ENCODE measurements at regions not wholly inside any gene's neighbourhood (a gene's known extent, or its start where the extent isn't known, plus 50 kb on each side); places are given as distances from the start of the nearest gene placed in this dataset.

GRCh38 chr18:60130284-60130683 lies 230.5 kb downstream of the PMAIP1 start (continued):
- TF ChIP-seq ZBTB7B (CRISPR knock-in tag; IDR thresholded peaks at IDR 0.05) = no peak
- TF ChIP-seq ZSCAN9 (CRISPR knock-in tag; IDR thresholded peaks at IDR 0.05; ENCODE audit: borderline replicate concordance) = no peak
- no peak for TF ChIP-seq EZH2 (conservative IDR thresholded peaks at IDR 0.05; ENCODE audit: low read depth, low read length)
- no peak for TF ChIP-seq KDM4B (CRISPR knock-in tag; IDR thresholded peaks at IDR 0.05)
- TF ChIP-seq DPF2 (CRISPR knock-in tag; IDR thresholded peaks at IDR 0.05; ENCODE audit: borderline replicate concordance, low read depth) = no peak

GRCh38 chr18:60123031-60123430 lies 223.2 kb downstream of the PMAIP1 start:
- H2AFZ ChIP-seq (ENCODE audit: low read length) = no peak overlapping the region
- no peaks in the 10 kb centered on the region; a peak in 1 of 5 replicates for H3K27me3 ChIP-seq (ENCODE audit: control insufficient read depth in 1 of 2, insufficient read depth in 2 of 2, low read length in 2 of 2)
- DNase-seq (ENCODE audit: low spot score) (no peak), FAIRE-seq (no peak), ATAC-seq (no peak)
- intact Hi-C loops (cut with micrococcal nuclease; ENCODE audit: unreplicated experiment) (no loop called here), in situ Hi-C loops (cut with HindIII; ENCODE audit: extremely low pct_ligation_motif_present, low pct_unique_long_range_greater_than_20kb) (no loop called here)
- H3K36me3 ChIP-seq (replicated peaks in 1 of 2; ENCODE audit: control insufficient read depth in 1 of 2, insufficient read depth in 2 of 2, low read length in 2 of 2) = no peaks in the 10 kb centered on the region
- no peaks in the 10 kb centered on the region for H3K79me2 ChIP-seq (ENCODE audit: insufficient read depth, low read length)
- CTCF ChIA-PET (ENCODE audit: low intra/inter-chr PET ratio, low total read pairs) = no interaction called here
- 17% methylated on average over 1 of the region's 1 CpG for WGBS (ENCODE audit: low lambda C conversion rate)
- POLR2A ChIA-PET = no interaction called here
- no peaks in the 10 kb centered on the region for H3K4me1 ChIP-seq (ENCODE audit: insufficient read depth, low read length)
- no peaks in the 10 kb centered on the region for H3K9me3 ChIP-seq (ENCODE audit: low read length)
- no peaks in the 10 kb centered on the region for H4K20me1 ChIP-seq (ENCODE audit: insufficient read depth, low read length)
- no peak overlapping the region for H3K4me3 ChIP-seq (replicated peaks in 1 of 3; ENCODE audit: insufficient read depth in 1 of 3, low read depth in 2 of 3, low read length in 3 of 3)
- H3K4me2 ChIP-seq (ENCODE audit: low read depth, low read length) = no peak overlapping the region
- H3K9ac ChIP-seq (ENCODE audit: insufficient read depth, low read depth, low read length) = no peak overlapping the region
- no peak for TF ChIP-seq PRMT3 (CRISPR knock-in tag; IDR thresholded peaks at IDR 0.05; ENCODE audit: borderline replicate concordance, low read depth)
- H3K27ac ChIP-seq (ENCODE audit: extremely low read length, insufficient read depth, low read length) = no peak overlapping the region
- BruUV-seq (replicated peaks) = no TSS peak

DNA sequence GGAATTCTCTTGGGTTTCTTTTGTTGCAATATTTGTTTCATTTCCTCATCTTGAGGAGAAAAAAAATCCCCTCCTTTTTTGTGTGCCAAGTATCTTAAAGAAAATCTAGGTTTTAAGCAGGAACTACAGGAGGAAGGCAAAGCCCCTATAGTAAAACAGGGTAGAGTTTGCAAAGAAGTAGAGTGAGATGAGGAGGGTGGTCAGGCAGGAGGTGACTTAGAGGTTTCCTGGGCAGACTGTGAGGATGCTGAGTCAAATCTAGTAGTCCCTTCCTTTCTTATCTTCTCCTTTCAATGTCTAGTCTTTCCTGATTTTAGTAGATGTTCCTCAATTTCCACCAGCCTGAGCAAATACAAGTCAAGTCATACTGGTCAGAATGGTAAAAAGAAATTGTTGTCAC lies 222.5 kb downstream of the PMAIP1 start:
- Histone ChIP-seq H3K4me2 (ENCODE audit: low read depth, low read length) (no peak overlapping the region), H3K9ac (ENCODE audit: insufficient read depth, low read depth, low read length) (no peak overlapping the region), H4K20me1 (ENCODE audit: insufficient read depth, low read length) (no peaks in the 10 kb centered on the region), H2AFZ (ENCODE audit: low read length) (no peak overlapping the region), H3K4me3 (replicated peaks in 1 of 3; ENCODE audit: insufficient read depth in 1 of 3, low read depth in 2 of 3, low read length in 3 of 3) (no peak overlapping the region), H3K27ac (ENCODE audit: extremely low read length, insufficient read depth, low read length) (no peak overlapping the region), H3K4me1 (ENCODE audit: insufficient read depth, low read length) (no peaks in the 10 kb centered on the region), H3K9me3 (ENCODE audit: low read length) (no peaks in the 10 kb centered on the region), H3K27me3 (ENCODE audit: control insufficient read depth in 1 of 2, insufficient read depth in 2 of 2, low read length in 2 of 2) (no peaks in the 10 kb centered on the region; a peak in 1 of 5 replicates), H3K79me2 (ENCODE audit: insufficient read depth, low read length) (no peaks in the 10 kb centered on the region), H3K36me3 (replicated peaks in 1 of 2; ENCODE audit: control insufficient read depth in 1 of 2, insufficient read depth in 2 of 2, low read length in 2 of 2) (no peaks in the 10 kb centered on the region)
- ATAC-seq = no peak
- ChIA-PET CTCF (ENCODE audit: low intra/inter-chr PET ratio, low total read pairs) (no interaction called here), POLR2A (no interaction called here)
- no TSS peak for BruUV-seq (replicated peaks)
- FAIRE-seq = no peak
- in situ Hi-C loops (cut with HindIII; ENCODE audit: extremely low pct_ligation_motif_present, low pct_unique_long_range_greater_than_20kb) = no loop called here
- intact Hi-C loops (cut with micrococcal nuclease; ENCODE audit: unreplicated experiment) = no loop called here
- TF ChIP-seq, protein P1, sequence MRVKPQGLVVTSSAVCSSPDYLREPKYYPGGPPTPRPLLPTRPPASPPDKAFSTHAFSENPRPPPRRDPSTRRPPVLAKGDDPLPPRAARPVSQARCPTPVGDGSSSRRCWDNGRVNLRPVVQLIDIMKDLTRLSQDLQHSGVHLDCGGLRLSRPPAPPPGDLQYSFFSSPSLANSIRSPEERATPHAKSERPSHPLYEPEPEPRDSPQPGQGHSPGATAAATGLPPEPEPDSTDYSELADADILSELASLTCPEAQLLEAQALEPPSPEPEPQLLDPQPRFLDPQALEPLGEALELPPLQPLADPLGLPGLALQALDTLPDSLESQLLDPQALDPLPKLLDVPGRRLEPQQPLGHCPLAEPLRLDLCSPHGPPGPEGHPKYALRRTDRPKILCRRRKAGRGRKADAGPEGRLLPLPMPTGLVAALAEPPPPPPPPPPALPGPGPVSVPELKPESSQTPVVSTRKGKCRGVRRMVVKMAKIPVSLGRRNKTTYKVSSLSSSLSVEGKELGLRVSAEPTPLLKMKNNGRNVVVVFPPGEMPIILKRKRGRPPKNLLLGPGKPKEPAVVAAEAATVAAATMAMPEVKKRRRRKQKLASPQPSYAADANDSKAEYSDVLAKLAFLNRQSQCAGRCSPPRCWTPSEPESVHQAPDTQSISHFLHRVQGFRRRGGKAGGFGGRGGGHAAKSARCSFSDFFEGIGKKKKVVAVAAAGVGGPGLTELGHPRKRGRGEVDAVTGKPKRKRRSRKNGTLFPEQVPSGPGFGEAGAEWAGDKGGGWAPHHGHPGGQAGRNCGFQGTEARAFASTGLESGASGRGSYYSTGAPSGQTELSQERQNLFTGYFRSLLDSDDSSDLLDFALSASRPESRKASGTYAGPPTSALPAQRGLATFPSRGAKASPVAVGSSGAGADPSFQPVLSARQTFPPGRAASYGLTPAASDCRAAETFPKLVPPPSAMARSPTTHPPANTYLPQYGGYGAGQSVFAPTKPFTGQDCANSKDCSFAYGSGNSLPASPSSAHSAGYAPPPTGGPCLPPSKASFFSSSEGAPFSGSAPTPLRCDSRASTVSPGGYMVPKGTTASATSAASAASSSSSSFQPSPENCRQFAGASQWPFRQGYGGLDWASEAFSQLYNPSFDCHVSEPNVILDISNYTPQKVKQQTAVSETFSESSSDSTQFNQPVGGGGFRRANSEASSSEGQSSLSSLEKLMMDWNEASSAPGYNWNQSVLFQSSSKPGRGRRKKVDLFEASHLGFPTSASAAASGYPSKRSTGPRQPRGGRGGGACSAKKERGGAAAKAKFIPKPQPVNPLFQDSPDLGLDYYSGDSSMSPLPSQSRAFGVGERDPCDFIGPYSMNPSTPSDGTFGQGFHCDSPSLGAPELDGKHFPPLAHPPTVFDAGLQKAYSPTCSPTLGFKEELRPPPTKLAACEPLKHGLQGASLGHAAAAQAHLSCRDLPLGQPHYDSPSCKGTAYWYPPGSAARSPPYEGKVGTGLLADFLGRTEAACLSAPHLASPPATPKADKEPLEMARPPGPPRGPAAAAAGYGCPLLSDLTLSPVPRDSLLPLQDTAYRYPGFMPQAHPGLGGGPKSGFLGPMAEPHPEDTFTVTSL (CRISPR knock-in tag; IDR thresholded peaks at IDR 0.05; ENCODE audit: borderline replicate concordance) = no peak
- TF ChIP-seq SYNCRIP (IDR thresholded peaks at IDR 0.05; ENCODE audit: insufficient read depth, low read depth, low read length) (no peak), CHD2 (IDR thresholded peaks at IDR 0.05; ENCODE audit: low read depth, low read length) (no peak), BCL3 (CRISPR knock-in tag; IDR thresholded peaks at IDR 0.05) (no peak), ZNF230 (CRISPR knock-in tag; IDR thresholded peaks at IDR 0.05) (no peak)
- no peak for DNase-seq (ENCODE audit: low spot score)
